Ovary (tissue), 3 donors: ENCODE measurements at regions not wholly inside any gene's neighbourhood (a gene's known extent, or its start where the extent isn't known, plus 50 kb on each side); places are given as distances from the start of the nearest gene placed in this dataset.

ENCODE experiments used
- EP300 ChIP-seq: sonication (generic); formaldehyde crosslinking; IDR thresholded peaks from one replicate; pipeline ENCODE4 v1.6.1; 2017; ENCODE audit warnings: antibody characterized with exemption
- POLR2A ChIP-seq: fragments of 450-650 bp; IDR thresholded peaks from one replicate; pipeline ENCODE4 v1.6.1; 2017; ENCODE audit warnings: antibody characterized with exemption, mild to moderate bottlenecking, moderate library complexity
- TF ChIP-seq, protein P1 (sequence below), 3 donors: fragments of 450-650 bp in 2 of 3; fragments of 200-600 bp in 1 of 3; IDR thresholded peaks; one replicate each; pipeline versions ENCODE4 v1.5.1 to v1.8.0; 2016 to 2022; ENCODE audit warnings: antibody characterized with exemption in 3 of 3, mild to moderate bottlenecking in 1 of 3
- donor health status: DM: no; HTN: no; CAD: no.

DNA sequence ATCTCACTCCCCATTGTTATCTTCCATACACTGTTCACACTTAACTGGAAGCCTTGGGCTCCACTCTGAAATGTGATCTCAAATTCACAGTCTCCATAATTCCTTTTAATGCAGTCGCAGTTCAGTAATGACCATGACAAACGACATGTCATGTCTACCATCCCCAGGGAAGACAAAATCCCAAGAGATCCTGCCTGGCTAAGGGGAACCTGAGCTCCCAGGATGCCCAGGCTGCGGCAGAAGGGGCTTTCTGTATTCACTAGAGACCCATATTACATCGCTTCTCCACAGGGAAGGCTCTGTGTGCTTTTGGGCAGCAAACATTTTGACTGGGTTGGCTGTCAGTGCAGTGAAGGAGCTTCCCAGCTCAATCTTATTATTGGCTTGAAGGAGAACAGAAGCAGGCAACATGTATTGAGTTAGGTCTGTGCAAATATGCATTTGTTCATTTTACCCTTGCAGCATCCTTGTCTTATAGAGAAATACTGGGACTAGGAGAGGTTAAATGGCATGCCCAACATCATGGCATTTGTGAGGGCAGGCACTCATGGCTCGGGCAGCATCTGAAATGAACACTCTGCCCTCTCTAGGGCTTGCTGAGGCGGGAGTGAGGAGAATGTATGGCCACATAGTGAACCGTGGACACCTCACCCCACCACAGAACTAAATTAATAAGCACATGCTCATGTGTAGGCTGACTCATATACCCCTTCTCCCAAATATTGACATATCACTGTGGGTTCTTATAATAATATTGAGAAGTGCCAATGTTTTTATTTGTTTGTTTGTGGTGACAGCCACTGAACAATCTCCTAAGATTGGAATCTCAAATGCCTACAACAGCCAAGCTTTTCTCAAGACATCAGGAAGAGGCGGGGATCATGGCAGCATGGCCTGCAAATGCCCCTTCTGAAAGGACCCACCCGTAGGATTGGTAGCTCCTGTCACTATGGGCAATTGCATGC, 141.6 kb upstream of the FOXB1 start:
- TF ChIP-seq, protein P1, sequence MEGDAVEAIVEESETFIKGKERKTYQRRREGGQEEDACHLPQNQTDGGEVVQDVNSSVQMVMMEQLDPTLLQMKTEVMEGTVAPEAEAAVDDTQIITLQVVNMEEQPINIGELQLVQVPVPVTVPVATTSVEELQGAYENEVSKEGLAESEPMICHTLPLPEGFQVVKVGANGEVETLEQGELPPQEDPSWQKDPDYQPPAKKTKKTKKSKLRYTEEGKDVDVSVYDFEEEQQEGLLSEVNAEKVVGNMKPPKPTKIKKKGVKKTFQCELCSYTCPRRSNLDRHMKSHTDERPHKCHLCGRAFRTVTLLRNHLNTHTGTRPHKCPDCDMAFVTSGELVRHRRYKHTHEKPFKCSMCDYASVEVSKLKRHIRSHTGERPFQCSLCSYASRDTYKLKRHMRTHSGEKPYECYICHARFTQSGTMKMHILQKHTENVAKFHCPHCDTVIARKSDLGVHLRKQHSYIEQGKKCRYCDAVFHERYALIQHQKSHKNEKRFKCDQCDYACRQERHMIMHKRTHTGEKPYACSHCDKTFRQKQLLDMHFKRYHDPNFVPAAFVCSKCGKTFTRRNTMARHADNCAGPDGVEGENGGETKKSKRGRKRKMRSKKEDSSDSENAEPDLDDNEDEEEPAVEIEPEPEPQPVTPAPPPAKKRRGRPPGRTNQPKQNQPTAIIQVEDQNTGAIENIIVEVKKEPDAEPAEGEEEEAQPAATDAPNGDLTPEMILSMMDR (IDR thresholded peaks at IDR 0.05), result no peak
- TF ChIP-seq EP300, result no peak
- no peak for TF ChIP-seq POLR2A
